HG02870 (cell line): ENCODE measurements at regions not wholly inside any gene's neighbourhood (a gene's known extent, or its start where the extent isn't known, plus 50 kb on each side); places are given as distances from the start of the nearest gene placed in this dataset.
"Not testable (repeated sequence)": the region's sequence is repeated elsewhere in the genome, so short reads cannot be mapped to it uniquely, and the experiment has no call there.

Source experiments
- ATAC-seq: cut with Tn5 transposase; IDR thresholded peaks from one replicate; pipeline ENCODE4 v1.9.1; 2021; ENCODE audit warnings: mild to moderate bottlenecking, moderate library complexity; ENCODE audit not compliant: unreplicated experiment

DNA sequence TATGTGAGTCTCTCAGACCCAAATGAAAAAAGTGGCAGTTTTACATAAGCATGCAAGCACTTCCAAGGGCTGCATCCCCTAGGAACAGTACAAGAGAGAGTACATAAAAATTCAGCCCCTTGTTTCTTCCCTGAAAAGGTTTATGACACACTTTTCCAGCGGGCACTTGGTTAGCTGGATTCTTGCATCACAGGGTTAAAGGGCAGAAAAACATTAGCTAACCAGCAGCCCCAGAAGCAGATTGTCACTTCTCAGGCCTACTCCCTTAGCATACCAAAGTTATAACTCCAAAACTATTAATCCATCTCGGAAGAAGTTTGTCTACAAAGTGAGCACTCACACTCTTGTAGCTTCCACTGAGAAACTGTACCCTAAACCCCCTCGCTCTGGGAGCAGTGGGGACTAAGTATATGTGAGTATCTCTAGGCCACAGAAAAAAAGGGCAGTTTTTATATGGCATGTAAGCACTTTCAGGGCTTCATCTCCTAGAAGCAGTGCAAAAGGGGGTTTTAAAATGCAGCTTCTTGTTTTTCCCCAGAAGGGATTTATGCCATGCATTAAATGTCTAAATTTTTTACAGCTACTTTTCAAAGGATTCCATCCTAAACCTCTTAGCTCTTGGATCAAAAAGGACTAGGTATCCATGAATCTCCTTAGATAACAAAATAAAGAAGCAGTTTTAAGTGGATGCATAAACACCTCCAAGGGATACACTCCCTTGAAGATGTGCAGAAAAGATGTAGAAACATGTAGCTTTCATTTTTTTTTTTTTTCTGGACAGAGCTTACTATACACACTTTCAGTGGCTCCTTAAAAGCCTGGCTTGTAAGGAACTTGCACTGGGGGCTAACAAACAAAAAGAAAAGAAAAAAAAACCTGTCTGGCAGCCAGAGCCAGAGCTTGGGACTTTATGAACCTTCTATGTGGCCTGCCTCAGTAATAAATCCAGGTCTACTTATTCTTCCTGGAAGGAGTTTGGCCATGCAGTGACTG lies 956.7 kb downstream of the CCSER2 start:
- ATAC-seq: no peak

- ATAC-seq: no peak
Measured at GRCh38 chr10:85293483-85293882, 965.1 kb downstream of the CCSER2 start.

DNA sequence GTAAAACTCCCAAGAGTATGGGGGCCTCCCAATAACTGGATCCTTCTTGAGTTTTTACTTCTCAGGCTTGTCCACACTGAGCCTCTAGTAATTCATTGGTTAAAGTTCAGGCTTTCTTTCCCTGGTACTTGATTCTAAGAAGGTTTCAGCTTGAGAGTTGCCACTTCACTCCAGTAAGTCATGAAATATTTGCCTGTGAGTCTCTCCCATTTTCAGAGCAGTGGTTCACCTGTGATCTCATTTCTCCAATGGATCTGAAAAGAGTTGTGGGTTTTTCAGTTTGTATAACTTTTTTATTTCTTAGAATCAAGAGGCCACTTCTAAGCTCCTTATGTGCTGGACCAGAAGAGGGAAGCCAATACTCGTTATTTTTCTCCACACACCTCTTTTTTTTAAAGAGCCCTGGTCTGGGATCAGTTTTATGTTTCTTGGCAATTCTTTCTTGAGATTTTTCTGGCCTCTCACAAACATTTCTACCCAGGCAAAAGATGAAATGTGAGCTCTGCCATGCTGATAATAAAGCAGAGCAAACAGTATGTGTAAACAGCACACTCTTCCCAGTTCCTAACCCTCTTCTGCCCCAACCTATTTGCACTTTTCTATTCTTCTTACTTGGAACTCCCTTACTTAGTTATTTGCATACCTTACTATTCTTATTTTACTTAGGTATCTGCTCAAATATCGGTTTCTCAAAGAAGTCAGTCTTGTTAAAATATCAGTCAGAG lies 983.4 kb downstream of the CCSER2 start:
- ATAC-seq: no peak

GRCh38 chr10:85315657-85316056 lies 987.3 kb downstream of the CCSER2 start:
- no peak for ATAC-seq

DNA sequence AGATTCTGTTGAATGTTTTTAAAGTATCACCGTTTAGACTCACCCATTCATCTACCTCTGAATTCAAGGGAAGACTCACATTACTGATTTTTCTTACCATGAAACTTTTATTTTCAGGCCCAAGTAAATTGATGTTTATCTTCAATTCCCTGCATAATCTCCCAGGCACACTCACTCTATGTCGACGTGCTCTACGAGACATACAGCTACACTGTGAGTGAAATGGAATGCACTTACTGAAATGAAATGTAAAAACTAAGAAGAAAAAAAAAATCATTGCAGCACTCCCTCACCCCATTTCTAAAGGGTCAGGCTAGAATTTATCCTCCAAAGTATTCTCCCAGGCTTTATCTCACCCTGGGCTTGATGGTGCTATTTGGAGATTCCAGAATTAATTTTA lies 987.9 kb downstream of the CCSER2 start:
- ATAC-seq: no peak

- no peak for ATAC-seq
Measured at GRCh38 chr10:85317827-85318226, 989.4 kb downstream of the CCSER2 start.

GRCh38 chr10:85318809-85319807 lies 990.7 kb downstream of the CCSER2 start:
- ATAC-seq: no peak

DNA sequence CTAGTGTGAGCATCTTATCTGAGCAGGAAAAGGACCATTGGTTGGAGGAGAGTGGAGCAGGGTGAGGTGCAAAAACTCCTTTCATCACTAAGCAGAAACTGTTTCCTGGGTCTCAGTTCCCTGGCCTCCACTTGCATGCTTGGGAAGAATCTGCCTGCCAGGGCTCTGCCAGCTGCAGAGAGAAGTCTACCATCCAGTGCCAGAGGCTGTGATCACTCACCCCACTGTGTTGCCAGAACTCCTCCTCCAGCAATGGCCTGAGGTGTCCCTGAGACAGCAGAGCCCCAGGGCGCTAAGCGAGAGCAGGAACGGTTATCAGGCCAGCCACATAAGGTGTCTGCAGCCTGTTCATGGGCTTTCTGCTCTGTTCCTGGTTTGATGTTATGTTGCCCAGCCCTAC lies 991.4 kb downstream of the CCSER2 start:
- ATAC-seq: no peak

DNA sequence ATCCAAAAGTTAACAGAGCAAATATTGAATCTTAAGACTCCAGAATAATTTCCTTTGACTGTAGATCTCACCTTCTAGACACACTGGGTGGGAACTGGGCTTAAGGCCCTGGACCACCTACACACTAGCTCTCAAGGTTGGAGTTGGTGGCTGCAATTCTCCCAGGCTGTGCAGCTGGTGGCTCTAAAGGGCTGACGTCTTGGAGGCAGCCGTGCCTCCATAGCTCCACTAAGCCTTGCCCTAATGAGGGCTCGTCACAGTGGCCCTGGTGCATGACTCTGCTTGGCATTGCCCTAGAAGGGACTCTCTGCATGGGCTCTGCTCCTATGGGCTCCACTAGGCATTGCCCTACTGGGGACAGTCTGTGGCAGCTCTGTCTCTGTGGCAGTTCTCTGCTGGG lies 1005.2 kb downstream of the CCSER2 start:
- ATAC-seq: no peak

DNA sequence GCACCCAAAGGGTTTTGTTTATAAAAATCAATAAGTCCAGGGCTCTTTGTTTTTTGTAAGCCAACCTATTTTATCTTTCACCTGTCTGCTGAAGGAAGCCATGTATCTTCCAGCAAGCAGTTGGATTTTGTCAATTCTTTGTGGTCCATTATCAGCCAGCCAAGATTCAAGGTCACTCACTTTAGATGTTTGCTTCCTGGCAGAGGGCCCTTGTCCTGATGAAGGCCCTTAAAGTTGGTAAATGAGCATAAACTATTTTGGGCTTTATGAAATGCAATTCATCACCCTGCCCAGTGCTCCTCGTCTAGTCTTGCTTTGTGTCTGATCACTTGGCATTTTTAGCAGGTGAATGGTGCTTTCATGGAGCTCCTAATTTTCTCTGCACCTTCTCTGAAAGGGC lies 1004.2 kb downstream of the GRID1 start:
- no peak for ATAC-seq

- ATAC-seq: no peak
Measured at GRCh38 chr10:85377029-85377806, 989.4 kb downstream of the GRID1 start.

DNA sequence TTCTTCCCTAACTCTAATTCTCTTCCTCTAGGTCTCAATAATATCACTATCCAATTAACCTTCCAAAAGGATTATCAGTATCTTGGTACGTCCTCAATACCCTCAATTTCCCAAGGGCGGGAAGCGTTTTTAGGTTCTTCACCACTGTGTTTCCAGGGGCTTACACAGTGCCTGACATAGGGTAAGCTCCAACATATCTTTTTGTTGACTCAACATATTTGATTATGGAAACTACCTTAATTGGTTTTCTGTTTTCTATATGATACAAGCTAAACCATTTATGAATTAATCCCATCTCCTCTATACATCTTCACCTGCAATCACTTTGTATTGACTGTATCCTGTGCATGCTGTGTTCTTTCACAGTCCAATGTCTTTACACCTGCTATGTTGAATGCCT lies 987.3 kb downstream of the GRID1 start:
- no peak for ATAC-seq

GRCh38 chr10:85400981-85401695 lies 965.5 kb downstream of the GRID1 start:
- no peak for ATAC-seq

DNA sequence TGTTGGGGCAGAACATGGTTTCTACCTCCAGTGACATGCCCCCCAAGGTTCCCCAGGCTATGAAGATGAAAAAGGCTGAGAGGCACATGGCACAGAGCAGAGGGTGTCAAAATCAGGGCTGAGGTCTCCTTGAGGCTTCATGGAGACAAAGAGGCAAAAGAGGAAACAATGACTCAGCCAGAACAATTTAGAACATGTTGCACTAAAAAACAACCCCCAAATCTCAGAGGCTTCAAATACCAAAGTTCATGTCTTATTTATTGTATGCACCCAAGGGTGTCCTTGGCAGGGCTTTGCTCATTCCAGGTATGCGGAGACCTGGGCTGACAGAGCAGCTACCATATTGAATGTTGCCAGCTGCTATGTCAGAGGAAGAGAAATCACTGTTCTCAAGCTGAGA lies 964.1 kb downstream of the GRID1 start:
- ATAC-seq: no peak

- no peak for ATAC-seq
Measured at GRCh38 chr10:85407088-85407487, 959.5 kb downstream of the GRID1 start.

- no peak for ATAC-seq
Measured at GRCh38 chr10:85408388-85408787, 958.2 kb downstream of the GRID1 start.

GRCh38 chr10:85410586-85410985 lies 956.0 kb downstream of the GRID1 start:
- ATAC-seq: not testable (repeated sequence)

GRCh38 chr10:85413570-85413969 lies 953.0 kb downstream of the GRID1 start:
- ATAC-seq: no peak

GRCh38 chr10:85420501-85421191 lies 945.9 kb downstream of the GRID1 start:
- no peak for ATAC-seq
